Activated CD8-positive, alpha-beta memory T cell treated with anti-CD3 and anti-CD28 coated beads, Interleukin-2, amount 50 U/mL, for 4 hours (primary cell): ENCODE measurements at regions not wholly inside any gene's neighbourhood (a gene's known extent, or its start where the extent isn't known, plus 50 kb on each side); places are given as distances from the start of the nearest gene placed in this dataset.

Source experiments
- DNase-seq: peaks from one replicate; pipeline ENCODE4 v3.0.0-alpha.2; 2020

DNA sequence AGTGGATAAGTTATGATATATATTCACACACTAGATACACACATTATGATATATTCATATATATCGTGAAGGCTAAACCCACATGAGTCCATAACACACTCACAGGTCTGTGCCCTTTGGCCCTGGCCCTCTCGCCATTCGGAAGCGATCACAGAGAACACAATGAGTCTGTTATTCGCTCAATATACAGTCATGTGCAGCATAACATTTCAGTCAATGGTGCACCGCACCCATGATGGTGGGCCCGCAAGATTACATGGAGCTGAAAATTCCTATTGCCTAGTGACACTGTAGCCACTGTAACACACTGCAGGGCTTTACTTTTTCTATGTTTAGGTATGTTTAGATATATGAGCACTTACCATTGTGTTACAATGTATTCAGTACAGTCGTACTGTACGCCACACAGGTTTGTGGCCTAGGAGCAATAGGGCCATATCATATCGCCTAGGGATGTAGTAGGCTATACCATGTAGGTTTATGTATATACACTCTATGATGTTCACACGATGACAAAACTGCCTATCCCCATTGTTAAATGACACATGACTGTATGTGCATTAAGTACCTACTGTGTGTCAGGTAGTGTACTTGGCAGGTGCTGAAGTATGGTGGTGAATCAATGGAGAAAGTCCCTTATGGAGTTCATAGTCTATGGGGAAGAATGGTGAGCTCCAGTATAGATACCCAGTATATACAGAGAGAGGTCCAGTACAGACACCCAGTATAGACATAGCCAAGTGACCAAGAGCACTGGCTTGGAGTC is 198.8 kb upstream of the KLF14 start:
- no peak for DNase-seq

DNA sequence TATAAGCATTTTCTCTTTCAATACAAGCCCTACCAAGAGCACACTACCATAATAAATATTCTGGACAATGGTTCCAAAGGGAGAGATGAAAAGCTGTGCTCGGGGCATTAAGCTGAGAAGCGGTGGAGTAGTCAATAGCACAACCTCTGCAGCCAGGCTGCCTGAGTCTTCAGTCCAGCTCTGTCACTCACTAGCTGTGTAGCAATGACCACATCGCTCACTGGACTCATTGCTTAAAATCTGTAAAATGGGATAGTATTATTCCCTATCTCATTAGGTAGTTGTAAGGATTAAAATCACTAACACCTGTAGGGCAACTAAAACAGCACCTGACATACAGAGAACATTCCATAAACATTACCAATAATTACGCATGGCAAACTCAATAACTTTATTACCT is 199.9 kb upstream of the KLF14 start:
- DNase-seq = no peak

DNA sequence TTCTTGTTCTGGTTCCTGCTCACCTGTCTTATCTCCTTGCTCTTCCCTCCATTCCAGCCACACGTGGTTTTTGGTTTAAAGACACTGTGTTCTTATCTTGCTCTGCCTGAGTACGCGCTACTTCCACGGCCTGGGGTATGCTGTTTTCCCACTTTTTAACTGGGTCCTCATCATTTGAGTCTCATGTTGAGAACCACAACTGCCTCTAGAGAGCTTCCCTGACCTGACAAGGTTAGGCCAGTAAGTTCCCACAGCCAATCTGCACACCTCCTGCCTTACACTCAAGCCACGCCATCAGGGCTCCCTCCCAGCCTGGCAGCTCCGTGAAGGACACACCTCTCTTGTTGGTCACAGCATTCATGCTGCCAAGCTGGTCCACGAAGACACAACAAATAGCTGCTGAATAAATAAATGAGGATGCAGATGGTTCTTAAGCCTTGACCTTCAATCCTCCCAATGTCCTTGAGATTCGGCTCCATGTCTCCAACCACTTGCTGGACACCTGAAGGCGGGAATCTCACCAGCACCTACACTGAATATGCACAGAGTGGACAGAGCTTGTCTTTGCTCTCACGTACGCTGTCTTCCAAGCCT is 201.7 kb upstream of the KLF14 start:
- DNase-seq = no peak

DNA sequence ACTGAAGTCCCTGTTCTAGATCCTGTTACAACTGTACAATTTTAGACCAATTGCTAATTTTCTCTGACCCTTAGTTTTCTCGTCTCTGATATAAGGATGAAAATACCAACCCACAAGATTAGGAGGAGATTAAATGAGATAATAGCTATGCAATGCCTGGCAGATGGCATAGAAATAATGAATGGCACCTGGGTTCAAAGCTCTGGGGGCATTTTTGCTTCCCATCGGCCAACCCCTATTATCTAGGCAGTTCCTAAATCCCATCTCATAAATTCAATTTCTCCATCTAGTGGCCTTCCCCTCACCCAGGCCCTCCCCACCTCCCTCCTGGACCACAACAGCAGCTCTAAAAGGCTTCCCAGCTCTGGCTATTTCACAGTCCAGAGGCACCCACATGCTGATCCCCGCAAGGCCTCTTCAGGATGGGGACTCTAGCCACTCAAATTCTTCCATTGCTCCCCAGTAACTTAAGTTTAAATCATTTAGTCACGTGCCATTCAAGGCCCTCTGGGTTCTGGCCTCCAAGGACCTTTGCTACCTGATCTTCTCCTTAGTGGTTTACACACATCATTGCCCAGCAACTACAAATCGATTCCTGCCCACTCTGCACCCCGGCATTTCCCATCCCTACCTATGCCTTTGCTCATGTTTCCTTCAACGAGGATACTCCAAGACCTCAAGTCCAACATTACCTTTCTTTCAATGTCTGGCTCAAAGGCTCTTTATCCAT is 202.4 kb upstream of the KLF14 start:
- no peak for DNase-seq

DNA sequence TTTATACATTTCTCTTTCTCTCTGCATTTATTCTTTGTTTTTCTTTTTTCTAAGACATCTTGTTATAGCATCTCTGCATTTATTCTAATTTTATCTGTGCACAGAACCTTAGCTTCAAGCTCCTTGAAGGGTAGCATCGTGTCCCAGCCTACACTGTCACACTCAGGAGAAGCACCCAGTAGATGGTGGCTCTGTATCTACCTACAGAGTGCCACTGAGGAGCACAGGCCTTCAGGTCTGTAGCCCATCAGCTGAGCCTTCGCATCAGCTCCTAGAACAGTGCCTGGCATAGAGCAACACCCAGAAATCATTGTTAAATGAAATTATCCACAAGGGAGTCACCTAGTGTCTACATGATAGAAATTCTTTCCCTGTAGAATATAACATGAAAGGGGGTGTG is 203.0 kb upstream of the KLF14 start:
- DNase-seq = no peak

DNA sequence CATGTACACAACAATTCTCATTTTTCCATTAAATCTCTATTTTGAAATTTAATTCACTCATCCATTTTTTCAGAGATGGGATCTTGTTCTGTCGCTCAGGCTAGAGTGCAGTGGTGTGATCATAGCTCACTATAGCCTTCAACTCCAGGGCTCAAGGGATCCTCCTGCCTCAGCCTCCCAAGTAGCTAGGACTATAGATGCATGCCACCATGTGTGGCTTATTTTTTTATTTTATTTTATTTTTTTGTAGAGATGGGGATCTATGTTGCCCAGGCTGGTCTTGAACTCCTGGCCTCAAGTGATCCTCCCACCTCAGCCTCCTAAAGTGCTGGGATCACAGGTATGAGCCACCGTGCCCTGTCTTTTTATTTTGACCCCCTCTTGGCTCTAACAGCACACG is 203.8 kb upstream of the KLF14 start:
- DNase-seq = no peak

DNA sequence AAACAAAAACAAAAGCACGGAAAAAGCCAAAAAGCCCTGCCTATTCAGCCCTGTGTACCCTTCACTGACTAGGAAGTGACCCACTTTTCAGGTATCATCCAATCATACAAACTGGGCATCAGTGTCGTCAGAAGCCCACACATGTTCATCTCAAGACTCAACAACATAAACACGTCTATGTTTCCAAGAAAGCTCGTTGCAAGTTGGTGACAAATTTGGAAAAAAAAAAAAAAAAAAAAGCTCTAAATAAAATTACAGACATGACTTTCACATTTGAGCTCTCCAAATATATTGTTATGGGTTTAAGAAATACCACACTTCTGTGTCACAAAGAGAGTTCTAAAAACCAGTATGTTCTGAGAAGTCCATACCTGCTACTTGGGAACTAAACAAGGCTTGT is 204.7 kb upstream of the KLF14 start:
- no peak for DNase-seq

DNA sequence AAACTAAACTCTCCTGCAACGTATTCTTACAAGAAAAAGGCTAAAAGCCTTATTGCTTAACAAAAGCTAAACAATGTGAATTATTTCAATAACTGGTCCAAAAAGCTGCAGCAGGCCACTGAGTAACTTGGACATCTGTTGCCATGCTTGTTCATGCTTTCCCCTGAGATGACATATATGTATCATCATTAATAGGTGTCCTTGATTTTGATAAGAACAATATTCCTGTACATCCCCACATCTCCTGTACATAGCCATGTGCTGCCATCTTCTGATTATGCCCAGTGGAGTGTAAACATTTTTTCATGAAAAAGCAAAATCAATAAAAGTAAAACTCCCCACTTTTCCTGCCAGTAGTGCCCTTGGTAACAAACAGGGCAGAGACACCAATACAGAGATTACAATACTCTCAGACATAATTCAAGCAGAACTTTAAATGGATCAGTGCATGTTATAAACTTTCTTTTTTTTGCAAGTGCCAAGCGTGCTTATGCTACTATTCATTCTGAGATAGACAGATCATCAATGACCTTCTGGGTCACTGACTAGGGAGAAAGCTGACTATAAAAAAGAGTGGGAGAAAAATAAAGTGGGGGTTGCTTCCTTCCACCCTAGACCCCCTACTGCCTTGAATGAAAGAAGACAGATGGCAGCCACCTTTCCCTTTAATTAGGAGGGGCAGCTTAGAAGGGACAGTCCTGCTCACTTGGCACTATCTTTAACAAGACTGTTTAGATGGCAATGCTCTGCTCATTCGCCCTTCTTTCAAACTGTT is 205.5 kb upstream of the KLF14 start:
- DNase-seq = no peak

DNA sequence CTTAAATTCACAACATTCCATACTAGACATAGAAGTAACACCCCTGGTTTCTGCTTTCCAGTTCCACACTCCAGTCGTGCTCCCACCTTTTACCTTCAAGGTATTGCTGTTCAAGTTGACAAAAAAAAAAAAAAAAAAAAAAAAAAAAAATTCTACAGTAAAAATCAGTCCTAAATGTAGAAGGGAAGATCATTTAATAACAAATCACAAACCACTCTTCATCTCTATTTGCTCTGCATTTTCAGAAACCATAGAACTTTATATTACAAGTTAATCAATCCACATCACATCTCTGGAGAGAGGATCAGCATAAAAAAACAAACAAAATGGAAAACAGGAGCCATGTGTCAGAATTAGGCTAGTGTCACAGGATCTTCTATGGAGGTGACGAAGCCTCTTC is 206.3 kb upstream of the KLF14 start:
- DNase-seq = no peak

DNA sequence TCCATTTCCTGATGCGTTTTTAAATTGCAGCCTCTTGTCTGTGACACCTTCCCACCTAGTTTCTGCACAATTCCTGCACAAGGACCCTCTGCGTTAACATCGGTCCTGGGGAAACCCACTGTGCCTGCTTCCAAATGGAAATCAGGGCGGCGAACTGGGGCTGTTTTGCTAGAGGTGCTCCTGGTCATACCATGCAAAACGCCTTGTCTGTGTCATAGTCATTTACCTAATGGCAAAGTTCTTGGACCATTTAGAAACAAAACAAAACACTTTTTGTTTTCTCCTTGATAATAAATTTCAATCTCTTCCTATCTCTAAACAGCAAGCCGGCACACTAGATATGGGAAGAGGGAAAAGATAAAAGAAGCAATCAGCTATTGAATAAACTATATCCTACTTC is 206.9 kb upstream of the KLF14 start:
- DNase-seq = no peak

DNA sequence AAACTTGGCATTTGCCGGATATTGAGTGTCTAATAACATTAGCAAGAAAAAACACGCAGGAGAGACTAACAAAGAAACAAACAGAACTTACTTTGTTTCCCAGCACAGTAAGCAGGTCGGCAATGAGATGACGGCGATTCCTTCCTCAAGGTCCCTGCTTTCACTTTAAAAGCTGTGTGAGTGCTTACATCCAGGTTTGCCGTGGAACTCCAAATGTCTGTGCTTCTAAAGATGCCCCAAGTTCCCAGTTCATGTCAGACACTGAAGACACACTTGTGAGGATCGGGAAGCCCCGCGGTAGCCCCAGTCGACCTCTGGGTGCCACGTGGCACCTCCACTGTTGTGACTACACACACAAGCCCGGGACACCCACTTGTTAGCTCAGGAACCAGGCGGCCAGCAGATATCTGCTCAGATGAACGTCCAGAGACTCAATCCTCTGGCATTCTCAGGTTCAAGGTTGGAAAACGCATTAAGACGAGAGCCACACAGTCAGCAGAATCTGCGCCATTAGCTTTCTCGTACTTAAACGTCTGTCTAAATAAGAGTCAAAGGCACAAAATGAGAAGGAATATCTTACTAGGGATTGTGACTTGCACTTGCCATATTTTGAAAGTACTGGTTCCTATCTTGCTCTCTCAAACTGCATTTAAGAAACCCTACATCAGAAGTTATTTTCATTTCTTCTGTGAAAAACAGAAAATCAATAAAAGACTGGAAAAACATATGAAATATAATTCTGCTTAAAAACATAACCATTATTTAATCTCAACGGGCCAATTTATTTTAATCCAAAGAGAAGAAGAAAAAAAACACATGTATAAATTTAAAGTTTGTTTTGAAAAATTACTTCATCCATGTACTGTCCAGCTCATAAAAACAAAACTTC is 207.6 kb upstream of the KLF14 start:
- no peak for DNase-seq

DNA sequence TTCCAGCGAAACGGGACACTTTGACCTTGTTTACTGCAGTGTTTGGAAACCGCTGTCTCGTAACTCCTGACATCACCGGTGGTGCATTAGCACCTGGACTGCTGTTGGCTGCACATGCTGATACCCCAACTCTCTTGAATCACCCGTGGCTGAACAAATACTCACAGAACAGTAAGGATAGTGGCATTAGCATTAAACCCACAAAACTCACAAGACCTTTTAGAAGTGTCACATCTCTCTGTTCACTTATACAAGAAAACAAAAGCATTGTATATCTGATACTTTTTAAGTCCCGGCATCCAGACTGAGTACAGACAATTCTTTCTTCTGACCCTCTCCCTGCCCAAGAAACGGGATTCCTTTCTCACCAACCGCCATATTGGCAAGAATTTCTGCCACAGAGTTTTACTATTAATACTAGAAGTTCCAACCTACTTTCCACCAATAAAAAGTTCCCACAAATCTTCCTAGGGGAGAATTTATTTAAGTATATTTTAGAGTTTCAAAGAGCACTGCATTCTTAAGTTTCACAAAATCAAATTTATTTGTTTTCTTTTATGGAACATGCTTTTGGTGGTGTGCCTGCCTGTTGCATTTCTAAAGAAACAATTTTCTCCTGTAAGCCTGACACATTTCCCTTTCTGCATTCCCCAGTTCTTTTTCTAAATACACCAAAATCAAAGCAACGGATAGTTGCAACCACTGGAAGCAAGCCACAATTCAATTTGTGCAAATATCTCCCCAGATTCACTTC is 208.4 kb upstream of the KLF14 start:
- no peak for DNase-seq

DNA sequence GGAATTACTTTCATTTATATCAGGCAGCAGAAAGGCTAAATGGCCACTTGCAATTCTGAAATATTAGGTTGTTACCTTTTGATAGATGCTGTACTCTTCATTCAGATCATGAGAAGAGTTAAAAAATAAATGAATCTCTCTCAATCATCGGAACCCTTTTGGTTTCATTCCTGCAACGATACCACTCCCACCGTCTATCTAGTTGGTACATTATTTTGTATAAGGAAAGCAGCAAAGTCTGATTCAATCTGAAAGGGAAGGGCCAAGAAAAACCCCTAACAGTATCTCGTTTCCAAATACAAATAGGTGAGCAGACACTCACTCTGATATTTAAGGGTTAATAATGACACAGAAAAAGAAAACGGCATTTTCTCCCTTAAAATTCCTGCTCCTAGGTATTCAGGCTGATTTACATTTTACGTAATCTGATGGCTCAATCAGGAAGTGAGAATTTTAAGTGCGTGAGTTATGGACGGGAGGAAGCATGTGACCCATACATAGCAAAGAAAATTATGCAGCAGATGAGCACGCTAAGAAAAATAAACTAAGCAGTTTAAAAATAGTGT is 209.4 kb upstream of the KLF14 start:
- DNase-seq = no peak

DNA sequence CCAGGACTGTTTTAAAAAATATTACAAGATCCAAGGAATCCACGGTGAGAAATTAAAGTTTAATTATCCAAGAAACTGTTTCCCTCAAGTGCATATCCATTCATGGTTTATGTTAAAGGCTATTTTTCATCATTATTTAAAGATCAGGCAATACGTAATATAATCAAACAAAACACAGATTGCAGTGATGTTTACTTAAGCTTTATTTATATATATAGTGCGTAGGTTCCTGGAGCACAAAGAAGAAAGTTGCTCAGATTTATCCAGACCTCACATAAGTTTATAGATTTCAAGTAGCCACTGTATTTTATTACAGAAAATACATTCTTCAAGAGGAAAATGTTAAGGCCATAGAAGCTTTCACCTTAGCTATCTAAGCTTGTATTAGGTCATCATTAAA is 210.0 kb upstream of the KLF14 start:
- no peak for DNase-seq

DNA sequence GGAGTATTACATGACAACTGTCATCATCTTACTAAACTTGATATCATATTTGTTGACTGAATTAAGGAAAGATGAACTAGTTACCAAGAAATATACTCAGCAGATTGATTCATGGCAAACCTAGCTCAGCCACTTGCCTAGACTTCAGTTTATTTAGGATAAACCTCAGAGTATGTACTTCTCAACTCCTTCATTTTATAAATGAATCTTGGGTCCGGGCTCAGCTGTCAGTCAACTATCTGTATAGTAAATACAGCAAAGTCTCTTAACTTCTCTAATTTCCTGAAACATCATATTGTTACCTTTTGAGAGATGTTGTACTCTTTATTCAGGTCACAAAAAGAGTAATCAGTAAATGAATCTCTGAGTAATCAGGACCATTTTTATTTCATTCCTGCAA is 211.0 kb upstream of the KLF14 start:
- DNase-seq = no peak

DNA sequence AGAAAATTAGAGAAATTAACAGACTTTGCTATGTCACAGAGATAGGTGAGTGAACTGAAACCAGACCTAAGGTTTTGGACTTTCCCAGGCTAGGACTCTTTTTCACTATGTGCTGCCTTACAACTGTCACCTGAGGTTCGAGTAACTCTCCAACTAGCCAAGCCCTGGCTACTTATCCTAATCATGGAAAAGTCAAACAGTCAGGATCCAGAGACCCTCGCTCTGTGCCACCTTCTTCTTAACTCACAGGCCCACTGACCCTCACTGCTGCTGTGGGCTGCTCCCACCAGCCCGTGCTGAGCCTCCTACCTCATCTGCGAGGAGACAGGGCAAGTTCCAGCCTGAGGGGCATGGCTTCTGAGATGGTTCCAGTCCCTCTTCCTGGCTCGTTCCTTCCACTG is 211.4 kb upstream of the KLF14 start:
- no peak for DNase-seq

DNA sequence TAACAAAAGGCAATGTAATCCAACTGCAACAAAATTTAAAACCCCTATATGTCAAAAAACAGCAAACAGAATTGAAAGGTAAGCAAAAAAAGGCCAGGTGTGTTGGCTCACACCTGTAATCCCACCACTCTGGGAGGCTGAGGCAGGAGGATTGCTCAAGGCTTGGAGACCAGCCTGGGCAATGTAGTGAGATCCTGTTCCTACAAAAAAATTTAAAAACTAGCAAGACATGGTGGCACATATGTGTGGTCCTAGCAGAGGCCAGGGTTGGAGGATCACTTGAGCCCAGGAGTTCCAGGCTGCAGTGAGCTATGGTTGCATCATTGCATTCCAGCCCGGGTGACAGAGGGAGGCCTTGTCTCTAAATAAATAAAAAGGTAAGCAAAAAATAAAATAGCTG is 212.1 kb upstream of the KLF14 start:
- DNase-seq = no peak

DNA sequence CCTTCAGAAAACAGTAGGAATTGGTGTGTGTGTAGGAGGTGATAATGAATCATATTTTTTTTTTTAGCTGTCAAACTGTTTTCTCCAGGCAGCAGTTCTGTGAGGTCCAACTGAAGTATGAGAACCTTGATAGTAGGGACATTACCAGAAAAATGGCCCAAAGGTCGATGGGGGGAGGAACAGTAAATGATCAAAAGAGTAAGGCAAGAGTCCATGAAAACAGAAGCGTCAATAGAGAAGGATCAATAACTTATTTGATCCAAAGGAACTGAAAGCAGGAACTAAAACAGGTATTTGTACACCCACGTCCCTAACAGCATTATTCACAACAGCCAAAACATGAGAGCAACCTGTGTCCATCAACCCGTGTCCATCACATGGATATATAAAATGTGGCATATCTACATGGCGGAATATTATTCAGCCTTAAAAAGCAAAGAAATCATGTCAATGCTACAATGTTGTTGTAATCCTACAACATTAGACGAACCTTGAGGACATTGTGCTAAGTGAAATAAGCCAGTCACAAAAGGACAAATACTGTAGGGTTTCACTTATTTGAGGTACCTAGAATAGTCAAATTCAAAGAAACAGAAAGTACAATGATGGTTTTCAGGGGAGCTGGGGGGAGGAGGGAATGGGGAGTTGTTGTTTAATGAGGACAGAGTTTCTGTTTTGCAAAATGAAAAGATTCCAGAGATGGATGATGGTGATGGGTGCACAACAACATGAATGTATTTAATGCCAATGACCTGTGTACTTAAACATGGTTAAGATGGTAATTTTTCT is 214.0 kb upstream of the KLF14 start:
- DNase-seq = no peak

DNA sequence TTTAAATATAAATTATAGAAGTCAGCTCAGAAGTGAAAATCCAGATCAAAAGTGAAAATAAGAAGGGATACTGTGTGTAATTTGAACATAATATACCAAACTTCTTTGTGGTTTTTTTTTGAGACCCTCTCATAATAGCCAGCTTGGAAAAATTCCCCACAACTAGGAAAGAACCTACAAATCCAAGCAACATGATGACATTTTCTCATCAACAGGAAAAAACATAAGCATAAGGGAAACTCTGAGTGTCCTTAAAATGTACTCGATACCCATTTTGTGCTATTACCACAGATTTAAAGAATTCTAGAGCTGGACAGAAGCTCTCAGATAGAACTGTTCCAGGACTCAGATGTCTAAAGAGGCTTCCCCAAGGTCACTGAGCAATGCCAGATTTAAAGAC is 214.8 kb upstream of the KLF14 start:
- DNase-seq = no peak

DNA sequence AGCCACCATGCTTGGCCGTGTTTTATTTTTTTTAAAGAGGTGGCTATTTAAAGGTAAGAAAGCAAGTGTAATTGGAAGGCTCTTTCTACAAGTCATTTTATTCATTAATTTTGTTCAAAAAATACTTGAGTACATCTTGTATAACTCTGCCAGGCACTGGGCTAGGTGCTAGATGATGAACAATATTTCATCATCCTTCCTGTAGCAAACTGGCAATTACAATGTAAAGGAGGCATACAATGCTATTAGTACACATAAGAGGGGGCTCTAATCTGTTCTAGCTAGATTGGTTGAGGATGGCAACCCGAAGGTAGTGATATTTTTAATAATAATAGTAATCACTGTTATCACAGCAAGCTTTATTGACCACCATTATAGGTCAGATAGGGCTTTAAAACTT is 215.5 kb upstream of the KLF14 start:
- no peak for DNase-seq

DNA sequence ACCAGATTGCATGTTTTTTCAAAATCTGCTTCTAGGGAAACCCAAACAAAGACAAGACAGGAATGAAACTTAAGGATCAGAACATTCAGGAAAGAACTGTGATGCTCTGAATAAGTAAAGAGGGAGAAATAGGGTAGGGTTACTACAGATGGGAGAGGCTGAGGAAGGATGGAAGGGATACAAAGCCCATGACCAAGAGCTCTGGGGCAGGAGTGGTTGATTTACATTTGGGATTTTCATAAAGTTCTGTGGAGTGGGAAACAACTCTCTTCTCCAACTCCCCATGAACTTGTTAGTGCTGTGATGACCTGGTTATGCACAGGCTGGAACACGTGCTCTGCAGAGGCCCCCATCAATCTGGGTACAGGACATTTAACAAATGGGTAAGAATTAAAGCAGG is 216.0 kb upstream of the KLF14 start:
- DNase-seq = no peak
